HG03460 (cell line): ENCODE measurements at regions not wholly inside any gene's neighbourhood (a gene's known extent, or its start where the extent isn't known, plus 50 kb on each side); places are given as distances from the start of the nearest gene placed in this dataset.

Experiments used
- ATAC-seq: cut with Tn5 transposase; IDR thresholded peaks from one replicate; pipeline ENCODE4 v1.9.1; 2021; ENCODE audit not compliant: unreplicated experiment

DNA sequence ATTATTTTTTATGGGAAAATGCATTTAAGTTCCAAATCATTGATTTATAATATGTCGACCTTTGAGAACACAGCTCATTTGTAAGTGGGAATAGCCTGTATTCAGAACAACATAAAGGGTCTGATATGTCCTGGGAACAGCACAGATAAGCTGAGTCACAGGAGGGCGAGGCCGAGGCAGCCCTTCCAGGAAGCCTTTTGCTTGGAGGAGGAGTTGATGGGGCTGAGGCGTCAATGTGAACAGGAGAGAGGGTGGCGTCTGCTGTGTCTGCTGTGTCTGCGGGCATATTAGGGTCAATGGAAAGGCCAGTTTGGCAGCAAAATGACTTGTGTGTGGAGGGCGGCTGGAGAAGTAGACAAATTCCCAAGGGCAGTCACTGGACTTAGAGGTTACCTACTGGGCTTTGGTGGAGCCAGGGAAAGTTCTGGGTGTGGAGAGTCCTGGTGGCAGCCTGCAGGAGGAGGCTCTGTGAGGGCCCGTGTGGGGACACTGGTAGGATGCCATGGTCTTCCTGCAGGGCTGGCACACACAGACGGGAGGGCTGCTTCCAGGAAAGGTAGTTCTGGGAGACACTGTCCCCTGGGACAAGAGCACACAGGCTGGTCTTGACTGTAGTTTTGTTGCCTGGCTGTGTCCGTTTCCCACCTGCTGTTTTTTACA, 128.1 kb downstream of the GLI2 start:
- no peak for ATAC-seq

DNA sequence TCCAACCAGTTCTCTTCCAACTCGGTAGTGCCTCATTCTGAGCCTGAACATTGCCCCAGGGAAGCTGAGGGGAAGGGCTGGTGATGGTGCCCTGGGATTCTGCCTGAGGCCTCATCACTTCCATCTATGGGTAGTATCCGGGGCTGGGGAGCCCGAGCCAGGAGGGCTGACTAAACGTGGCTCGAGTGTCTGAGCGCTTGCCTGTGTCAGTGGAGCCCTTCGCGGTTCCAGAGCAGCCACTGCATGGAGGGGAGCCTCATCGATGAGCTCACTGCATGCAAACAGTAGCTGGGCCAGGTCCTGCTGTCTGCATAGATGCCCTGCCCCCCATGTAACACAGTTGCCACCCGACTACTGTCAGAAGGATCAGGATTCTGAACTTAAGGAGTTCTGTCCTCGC, 129.3 kb downstream of the GLI2 start:
- ATAC-seq: no peak

DNA sequence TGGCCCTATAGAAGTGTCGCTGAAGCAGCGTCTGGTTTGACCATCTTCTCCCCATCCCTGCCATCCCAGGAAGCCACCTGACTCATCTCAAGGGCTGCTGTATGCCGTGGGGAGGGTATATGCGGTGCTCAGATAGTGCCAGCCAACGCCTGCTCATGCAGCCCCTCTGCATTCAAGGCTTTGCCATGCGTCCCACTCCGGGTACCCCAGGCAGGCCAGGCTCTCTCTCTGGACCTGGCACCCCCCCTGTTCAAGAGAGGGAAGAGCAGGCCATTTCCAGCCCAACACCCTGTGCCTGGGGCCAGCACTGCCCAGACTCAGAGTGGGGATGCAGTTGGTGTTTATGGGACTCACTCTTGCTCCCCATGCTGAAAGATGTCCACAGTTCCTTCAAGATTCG, 130.0 kb downstream of the GLI2 start:
- ATAC-seq: no peak

DNA sequence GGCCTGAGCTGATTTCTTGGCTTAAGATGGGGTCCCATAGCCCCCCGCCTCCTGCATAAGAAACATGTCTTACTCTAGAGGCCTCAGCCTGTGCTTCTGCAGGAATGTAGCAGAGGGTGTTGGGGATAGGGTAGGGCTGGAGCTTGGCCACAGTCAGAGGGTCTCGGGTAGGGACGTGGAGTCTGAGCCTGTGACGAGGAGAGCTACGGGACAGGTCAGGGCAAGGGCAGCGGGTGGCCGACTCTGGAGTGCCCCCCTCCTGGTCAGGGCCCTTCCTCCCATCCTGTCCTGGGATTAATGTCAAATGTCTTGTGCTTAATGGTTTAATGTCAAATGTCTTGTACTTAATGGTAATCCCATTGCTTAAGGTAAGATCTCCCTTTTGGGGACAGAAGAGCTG, 130.4 kb downstream of the GLI2 start:
- ATAC-seq: no peak

DNA sequence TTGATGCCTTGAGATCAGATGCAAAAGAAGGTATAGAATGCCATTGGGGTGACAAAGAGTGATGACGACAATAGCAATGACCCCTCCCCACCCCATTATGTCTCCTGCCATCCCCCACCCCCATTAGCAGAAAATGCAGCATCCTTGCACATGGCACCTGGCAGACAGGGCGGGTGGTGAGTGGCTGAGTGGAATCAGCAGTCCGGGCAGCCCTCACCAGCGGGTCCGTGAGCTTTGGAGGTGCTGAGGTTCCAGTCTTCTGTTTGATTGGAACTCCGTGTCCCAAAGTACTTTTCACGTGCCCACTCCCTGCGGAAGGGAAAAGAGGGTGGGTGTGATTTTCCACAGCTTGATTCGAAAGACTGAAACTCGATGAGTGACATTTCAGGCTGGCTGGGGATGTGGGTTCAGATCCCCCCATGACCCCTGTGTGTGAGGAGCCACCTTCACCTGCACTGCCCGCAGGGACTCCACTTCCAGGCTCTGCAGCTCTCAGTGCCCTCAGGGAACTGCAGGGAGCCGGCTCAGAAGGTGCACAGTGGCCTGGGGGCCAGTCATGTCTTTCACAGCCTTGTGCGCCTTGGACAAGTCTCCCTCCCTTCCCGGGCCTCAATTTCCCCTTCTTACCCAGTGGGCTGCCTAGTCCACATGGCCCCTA, 130.9 kb downstream of the GLI2 start:
- no peak for ATAC-seq

DNA sequence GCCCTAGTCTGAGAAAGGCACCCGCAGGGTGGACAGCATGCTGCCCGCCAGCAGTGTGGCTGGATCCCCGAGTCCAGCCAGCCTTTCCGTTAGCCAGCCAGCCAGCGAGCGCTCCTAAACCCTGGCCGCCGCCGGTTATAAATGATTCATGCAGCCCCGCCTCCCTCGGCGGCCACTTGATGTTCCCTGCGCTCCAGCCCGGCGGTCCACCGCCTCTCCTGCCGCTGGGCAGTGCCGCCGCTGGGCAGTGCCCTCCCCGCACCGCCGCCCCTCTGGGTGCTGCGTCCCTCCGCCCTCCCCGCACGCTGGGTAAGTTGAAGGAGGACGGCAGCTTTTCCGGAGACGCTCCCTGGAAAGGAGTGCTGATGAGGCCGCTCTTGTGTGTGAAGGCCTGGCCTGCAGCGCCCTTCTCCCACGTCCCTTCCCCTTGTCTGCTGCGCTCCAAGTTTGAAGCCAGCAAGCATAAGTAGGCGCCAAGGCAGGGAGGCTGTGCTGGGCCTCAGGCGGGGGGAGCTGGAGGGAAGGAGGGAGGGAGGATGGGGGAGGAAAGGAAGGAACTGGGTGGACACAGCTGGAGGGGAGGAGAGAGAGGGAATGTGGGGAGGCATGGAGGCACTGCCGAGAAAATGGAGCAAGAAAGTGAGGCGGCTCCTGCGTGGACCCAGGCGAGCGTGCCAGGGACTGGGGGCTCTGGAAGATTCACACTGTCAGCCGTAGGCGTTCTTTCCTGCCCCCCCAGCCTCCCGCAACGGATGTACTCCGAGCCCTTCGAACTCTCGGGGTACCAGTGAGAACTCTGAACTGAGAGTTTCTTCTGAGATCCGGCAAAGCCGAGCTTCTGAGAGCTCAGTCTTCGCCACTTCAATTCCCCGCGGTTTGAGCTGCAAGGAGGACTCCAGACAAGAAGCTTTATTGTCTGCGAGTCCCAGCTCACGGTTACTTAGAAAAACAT, 131.9 kb downstream of the GLI2 start:
- ATAC-seq: no peak

DNA sequence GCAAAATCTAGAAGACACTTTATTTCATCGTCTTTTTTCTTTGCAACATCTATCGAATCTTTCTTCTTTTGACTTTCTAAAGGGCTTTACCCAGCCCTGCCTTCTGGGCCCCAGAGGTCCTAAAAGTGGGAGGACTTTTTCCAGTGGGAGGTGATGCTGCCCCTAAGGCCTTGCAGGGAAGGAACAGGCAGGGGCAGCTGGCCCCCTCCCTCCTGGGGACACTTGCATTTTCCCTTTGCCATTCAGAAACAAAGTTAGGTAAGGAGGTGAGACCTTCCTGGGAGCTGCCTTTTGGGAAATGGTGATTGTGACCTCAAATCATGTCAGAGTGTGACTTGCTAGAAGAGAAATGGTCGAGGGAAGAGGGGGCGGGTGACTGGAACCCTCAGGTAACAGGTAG, 132.7 kb downstream of the GLI2 start:
- ATAC-seq: no peak

DNA sequence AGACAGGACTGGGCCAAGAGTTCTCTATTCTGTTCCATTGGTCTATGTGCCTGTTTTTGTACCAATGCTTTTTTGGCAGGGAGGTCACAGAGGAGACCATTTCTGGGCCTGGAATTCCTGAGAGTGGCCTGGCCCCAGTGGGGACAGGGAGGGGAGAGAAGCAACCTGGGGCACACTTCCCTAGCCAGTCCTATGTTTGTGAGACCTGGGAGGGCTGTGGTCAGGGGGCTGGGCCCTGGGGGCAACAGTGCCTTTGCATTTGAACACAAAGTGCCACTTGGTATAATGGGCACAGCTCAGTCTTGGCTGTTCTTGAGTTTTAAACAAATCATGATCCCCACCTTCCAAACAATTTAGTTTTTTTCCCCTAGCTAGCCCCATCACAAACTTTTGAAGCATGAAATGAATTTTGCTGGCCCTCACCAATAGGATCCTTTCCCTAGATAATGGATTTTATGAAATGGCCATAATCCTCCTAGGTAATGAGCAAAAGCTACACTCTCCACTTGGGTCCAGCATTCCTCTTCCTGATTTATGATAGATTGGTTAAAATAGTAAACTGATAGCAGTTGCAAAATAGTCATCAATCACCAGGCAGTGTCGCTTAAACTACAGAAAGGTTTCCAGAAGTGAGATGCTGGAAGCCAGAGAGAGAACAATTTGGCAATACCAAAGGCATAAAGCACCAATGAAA, 133.5 kb downstream of the GLI2 start:
- no peak for ATAC-seq

DNA sequence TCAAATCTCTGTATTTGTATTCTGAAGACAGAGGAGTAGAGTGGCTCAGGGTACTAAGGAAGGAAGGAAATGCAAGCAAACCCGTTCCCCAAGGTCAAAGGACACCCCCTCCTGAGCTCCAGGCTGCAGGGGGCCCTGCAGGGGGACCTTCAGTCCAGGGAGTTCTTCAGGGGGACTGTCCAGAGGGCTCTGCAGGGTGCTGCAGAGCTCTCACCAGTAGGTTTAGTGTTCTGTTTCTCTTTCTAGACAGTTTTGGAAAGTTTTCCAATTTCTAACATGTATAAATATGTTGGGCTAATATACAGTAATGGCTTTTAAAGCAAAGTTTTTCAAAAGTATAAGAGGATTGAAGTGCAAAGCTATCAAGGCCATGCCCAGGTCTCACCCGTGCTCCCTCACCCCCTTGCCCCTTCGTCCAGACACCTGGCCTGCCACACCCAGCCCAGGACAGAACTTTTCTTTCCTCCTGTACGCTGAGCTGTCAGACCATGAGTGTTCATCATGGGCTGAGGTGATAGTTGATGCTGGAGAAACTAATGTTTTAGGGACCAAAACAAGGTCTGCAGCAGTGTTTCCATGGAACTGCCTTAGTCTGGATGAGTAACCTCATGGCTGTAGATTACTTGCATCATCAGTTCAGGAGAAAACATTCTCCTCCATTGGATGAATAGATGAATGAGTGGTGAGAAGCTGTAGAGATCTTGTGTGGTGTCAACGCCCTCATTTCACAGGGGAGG, 134.2 kb downstream of the GLI2 start:
- ATAC-seq: no peak

DNA sequence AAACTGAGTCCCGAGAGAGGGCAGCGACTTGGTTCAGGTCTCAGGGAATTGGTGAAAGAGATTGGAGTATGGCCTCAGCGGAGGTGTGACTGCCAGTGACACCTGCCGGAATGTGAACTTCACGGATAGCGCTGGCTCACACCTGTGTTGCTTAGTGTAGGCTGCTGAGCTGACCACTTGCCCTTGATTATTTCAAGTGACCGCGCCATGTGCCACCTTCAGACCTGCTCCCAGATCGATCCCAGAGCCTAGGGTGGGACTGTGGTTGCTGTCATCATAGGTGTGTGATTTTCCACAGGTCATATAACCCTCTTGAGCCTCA, 134.8 kb downstream of the GLI2 start:
- ATAC-seq: no peak

DNA sequence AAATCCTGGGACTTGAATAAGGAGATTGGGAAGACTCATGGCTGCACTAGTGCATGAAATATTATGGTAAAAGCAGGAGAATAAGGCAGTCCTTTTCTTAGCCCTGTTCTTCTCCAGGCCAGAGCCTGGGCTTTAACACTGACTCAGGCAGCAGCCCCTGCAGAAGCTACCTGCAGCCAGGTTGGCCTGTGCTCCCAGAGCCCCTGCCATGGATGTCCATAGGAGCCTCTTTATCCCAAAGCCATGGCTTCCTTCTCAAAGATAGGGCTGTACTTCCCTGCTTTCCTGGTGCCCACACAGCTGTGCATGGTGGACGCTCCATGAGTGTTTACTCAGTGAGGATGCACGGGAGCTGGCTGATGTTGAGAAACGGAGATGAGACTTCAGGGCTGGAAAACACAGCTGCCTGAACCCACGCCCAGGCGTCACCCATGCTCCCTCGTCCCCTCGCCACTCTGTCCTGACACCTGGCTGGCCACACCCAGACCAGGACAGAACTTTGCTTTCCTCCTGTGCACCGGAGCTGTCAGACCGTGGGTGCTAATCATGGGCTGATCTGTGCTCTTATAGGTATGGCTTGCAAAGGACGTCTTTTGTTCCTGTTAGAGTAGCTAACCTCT, 135.5 kb downstream of the GLI2 start:
- no peak for ATAC-seq

DNA sequence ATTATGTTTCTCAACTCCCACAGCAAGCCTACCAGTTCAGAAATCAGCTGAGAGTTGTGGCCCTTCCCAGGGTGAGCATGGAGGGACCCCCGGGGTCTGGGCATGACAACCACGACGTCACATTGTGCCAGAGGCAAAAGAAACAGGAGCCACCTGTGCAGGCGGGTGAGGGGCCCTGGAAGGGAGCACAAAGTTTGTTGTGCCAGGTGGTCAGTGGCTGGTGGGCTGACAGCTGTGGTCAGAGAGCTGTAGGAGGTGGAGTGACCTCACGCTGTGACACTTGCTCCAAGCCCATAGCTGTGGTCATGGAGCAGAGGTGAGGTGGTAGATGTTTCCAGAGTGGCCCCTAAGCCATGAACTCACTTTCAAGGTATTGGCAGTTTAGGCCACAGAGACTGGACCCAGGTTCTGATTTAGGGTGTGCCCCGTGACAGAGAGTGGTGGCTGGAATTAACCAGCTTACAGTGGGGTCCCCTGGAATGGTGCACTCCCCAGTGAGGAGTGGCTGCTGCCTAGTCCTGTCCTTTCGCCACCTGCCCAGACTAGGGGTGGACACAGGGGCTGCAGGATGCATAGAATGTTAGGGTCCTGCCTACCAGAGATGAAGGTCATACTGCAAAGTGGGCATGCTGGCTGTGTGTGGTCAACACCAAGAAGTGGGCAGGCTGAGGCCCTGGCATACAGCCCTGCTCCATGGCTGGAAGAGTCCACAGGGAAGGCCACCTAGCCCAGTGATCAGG, 136.4 kb downstream of the GLI2 start:
- ATAC-seq: no peak

DNA sequence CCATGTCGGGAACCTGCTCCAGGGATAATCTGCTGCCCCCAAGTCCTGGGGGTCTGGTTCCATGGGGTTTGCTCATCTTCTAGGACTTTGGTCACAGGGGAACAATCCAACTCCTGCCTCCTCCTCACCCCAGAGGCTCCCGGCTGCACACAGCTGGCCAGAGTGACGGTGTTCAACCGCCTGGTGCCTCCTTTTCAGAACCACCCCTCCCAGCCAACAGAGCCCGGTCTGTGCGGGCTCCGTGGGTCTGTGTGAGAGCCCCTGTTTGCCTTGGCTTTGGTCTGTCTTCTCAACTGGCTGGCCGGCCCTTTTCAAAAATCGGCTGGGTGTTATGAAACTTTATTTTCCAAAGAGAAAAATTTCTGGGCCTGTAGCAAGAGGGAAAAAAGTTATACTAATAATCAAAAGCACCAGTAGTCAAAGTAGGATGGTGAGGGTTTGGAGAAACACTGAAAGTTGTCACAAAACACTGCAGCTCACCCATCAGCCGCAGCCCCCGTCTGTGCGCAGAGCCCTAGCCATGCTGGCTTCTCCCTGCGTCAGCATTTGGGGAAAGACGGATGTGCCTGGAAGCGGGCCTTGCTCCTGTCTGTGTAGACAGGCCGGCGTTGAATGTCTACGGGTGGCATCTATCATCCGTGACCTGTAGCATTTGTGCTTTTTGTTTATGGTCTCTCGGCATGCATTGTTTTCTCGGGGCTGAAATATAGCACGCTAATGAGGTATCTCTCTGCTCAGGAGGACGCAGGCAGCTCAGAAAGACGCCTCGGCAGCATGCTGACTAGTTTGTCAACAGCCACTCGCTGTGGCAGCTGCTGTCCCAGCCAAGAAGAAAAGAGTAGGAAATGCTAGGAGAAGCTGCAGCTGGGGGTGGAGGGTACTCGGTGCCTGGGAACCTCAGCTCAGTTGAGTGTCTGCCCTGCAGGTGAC, 138.6 kb downstream of the GLI2 start:
- ATAC-seq: no peak

DNA sequence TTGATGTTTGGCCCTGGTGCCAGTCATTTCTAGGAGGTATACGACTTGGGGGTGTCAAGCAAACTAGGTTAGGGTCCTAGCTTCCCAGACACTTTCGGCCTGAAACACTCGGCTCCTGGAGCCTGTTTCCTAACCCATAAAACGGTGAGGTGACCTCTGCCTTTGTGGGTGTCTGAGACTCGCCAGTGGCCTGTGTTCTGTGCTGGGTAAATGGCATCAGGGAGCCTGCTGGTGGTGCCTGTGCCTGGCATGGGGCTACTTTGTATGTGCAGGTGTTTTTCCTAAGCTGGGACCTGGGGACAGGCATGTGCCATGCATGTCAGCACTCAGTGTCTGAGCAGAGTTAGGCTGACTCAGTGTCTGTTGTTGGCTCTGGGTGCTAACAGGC, 139.2 kb downstream of the GLI2 start:
- no peak for ATAC-seq

DNA sequence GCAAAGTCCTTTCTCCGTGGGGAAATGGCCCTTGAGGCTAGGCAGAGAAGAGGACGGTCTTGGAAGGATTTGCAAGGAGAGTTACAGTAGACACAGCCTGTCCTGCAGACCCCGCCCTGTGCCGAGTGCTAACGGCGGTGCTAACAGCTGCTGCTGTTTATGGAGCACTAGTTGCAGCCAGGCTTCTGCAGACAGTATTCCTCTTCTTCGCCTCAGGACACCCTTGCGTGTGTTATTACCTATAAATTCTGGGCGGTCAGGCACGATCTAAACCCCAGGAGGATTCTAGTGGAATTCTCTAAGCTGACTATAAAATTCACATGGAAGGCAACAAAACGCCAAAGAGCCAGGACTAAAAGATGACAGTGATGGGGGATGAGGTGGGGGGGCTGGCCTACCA, 139.8 kb downstream of the GLI2 start:
- no peak for ATAC-seq

DNA sequence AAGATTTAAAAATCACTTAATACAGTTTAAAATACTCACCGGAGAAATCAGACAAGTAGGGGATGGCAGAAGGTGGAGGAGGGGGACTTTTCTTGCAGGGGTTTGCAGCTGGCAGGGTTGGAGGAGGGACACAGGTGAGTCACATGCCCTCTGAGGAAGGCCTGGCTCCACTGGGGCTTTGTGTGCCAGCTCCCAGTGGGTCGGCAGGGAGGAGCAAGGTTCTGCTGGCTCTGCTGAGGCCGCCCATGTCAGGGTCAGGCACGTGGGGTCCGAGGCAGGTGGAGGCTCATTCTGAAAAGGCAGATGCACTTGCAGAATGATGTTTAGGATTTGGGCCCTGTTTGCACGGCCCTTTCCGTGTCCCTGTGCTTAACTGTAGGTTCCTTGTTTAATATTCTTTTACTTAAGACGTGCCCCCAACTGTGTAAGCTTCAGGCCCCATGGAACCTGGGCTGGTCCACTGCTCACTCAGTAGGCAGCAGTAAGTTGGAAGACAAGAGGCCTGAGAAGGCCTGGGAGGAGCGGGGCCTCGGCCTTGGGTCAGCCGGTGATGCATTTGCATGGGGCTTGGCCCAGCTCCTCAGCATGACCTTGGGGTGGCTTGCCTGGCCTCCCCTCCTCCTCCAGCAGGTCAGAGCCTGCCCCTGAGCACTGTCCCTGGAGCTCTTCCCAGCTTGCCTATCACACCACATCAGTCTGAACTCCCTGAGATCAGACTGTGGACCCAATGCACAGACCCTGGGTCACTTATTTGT, 141.0 kb downstream of the GLI2 start:
- no peak for ATAC-seq

DNA sequence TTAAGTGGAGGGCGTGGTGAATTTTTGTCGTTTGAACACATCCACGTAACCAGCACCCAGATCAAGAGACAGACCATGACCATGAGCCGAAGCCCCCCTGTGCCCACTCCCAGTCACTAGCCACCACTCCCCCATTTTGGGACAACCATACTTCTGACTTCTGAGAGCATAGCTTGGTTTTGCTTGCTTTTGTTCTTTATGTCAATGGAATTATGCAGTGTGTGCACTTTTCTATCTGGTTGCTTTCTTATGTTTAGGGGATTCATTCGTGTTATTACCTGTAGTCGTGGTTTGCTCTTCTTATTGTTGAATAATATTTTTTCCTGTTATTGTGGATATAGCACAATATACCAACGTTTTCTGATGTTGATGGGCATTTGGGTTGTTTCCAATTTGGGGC, 141.7 kb downstream of the GLI2 start:
- ATAC-seq: no peak

DNA sequence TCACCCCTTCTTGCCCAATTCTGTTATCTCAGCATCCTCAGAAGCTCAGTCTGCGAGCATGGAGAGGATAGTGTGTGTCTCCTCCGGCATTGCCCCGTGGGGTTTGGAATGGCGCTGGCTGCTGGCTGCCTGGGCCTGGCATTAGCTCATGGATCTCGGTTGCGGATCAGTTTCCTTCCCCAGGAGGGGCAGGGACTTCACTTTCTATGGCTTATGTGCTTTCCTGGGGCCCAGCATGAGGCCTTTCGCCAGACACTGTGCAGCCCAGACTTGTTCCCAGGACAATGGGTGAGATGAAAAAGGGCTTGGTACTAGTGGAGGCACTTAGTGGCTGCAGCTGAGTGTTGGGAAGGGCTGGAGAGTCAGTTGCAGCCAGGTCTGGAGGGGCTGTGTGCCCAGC, 143.3 kb downstream of the GLI2 start:
- ATAC-seq: no peak
